ENCODE measurements at regions not wholly inside any gene's neighbourhood (a gene's known extent, or its start where the extent isn't known, plus 50 kb on each side); places are given as distances from the start of the nearest gene placed in this dataset.
A peak's percentile ranks its signal among the peaks of the same experiment; 100 is the strongest.

DNA sequence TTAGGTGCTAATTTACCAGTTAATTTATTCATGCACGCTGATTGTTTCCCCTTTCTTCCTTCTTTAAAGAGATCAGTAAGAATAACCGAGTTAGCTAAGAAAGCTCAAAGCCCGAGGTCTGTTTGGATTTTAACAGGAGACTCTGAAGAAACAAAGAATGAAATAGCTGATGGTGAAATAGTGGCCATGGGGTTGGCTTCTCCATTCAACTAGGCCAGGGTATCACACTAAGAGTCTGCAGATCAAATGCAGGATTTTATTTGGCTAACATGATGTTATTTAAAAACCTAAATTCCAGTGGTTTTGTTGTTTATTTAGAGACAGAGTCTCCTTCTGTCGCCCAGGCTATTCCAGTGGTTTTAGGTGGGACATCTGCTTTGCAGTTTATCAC is 65.2 kb upstream of the SYPL1 start:
- ChIA-PET CTCF (interaction anchor here (0.6 to 14.4 kb wide), 67 partner anchors 8 to 791 kb away, joined by 3 to 289 read pairs (median 5); partner anchors contain the start of genes CCDC71L, NAMPT and SYPL1), POLR2A (interaction anchor here (1.2 to 2.4 kb wide), 4 partner anchors 104 to 559 kb away, joined by 3 to 10 read pairs (median 7); partner anchors contain the start of gene NAMPT)
- no peak for FAIRE-seq

DNA sequence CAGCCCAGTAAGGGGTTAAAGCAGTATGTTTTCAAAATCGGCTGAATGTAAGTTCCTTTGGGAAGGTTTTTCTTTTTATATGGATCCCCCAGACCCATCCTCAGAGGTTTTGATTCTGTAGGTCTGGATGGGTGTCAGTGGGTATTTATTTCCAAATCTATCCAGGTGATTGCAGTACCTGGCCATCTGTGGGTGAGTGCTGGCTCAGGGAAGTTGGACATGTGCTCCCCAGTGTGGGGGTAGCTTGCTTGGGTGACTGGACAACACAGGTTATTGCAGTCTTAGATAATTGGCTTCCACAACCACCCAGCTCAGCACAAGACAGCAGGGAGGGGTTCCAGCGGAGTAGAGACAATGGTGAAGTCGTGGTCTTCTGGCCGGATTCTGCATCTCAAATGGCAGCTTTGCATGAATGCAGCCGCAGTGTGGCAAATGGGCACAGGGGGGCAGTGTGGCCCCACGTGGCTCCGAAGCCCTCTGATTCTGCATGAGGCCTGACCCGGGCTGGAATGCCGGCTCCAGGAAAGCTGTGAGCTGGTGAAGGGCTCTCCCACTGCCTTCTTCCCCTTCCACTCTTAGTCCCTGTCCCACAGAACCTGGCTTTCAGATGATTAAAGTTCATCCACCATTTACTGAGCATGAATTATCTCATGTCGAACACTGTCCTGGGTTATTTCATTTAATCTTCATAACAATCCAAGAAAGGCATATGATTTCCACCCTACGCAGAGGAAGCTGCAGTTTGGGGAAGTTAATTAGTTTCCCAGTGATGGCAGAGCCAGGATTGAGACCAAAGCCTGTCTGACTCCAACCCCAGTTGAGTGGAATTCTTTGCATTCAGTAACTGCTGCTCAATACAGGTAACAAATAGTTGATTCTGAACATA is 64.5 kb upstream of the SYPL1 start:
- TF ChIP-seq CBX8 (IDR thresholded peaks at IDR 0.05): no peak
- TF ChIP-seq, protein P1, sequence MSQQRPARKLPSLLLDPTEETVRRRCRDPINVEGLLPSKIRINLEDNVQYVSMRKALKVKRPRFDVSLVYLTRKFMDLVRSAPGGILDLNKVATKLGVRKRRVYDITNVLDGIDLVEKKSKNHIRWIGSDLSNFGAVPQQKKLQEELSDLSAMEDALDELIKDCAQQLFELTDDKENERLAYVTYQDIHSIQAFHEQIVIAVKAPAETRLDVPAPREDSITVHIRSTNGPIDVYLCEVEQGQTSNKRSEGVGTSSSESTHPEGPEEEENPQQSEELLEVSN (IDR thresholded peaks at IDR 0.05; ENCODE audit: borderline replicate concordance, low read depth): no peak
- TF ChIP-seq FOXS1 (CRISPR knock-in tag; IDR thresholded peaks at IDR 0.05): no peak
- TF ChIP-seq NPAS2 (CRISPR knock-in tag; IDR thresholded peaks at IDR 0.05; ENCODE audit: borderline replicate concordance): no peak
- TF ChIP-seq GATA3 (IDR thresholded peaks at IDR 0.05; ENCODE audit: borderline replicate concordance): no peak
- peak; percentile 98 to 99 for TF ChIP-seq RAD21 (conservative IDR thresholded peaks at IDR 0.05 in 1 of 2, IDR thresholded peaks at IDR 0.05 in 1 of 2)
- no peak for TF ChIP-seq CHD4 (IDR thresholded peaks at IDR 0.05; ENCODE audit: borderline replicate concordance)
- no peak for TF ChIP-seq RCOR1 (IDR thresholded peaks at IDR 0.05; ENCODE audit: low read depth, low read length)
- no peak for TF ChIP-seq MAZ (IDR thresholded peaks at IDR 0.05; ENCODE audit: borderline replicate concordance, low read depth, low read length)
- TF ChIP-seq EHF (CRISPR knock-in tag; IDR thresholded peaks at IDR 0.05): no peak
- TF ChIP-seq, protein P2, sequence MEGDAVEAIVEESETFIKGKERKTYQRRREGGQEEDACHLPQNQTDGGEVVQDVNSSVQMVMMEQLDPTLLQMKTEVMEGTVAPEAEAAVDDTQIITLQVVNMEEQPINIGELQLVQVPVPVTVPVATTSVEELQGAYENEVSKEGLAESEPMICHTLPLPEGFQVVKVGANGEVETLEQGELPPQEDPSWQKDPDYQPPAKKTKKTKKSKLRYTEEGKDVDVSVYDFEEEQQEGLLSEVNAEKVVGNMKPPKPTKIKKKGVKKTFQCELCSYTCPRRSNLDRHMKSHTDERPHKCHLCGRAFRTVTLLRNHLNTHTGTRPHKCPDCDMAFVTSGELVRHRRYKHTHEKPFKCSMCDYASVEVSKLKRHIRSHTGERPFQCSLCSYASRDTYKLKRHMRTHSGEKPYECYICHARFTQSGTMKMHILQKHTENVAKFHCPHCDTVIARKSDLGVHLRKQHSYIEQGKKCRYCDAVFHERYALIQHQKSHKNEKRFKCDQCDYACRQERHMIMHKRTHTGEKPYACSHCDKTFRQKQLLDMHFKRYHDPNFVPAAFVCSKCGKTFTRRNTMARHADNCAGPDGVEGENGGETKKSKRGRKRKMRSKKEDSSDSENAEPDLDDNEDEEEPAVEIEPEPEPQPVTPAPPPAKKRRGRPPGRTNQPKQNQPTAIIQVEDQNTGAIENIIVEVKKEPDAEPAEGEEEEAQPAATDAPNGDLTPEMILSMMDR (IDR thresholded peaks at IDR 0.05): peak; percentile 96
- TF ChIP-seq, protein P3, sequence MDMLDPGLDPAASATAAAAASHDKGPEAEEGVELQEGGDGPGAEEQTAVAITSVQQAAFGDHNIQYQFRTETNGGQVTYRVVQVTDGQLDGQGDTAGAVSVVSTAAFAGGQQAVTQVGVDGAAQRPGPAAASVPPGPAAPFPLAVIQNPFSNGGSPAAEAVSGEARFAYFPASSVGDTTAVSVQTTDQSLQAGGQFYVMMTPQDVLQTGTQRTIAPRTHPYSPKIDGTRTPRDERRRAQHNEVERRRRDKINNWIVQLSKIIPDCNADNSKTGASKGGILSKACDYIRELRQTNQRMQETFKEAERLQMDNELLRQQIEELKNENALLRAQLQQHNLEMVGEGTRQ (IDR thresholded peaks at IDR 0.05): no peak
- peak; percentile 96 for TF ChIP-seq SMC3 (IDR thresholded peaks at IDR 0.05)
- TF ChIP-seq HEYL (CRISPR knock-in tag; IDR thresholded peaks at IDR 0.05): no peak
- TF ChIP-seq HOXB5 (CRISPR knock-in tag; IDR thresholded peaks at IDR 0.05): no peak
- no peak for TF ChIP-seq RARB (CRISPR knock-in tag; IDR thresholded peaks at IDR 0.05)
- TF ChIP-seq, protein P4, sequence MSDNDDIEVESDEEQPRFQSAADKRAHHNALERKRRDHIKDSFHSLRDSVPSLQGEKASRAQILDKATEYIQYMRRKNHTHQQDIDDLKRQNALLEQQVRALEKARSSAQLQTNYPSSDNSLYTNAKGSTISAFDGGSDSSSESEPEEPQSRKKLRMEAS (IDR thresholded peaks at IDR 0.05): peak; percentile 74
- no peak for TF ChIP-seq ZSCAN20 (CRISPR knock-in tag; IDR thresholded peaks at IDR 0.05)
- no peak for TF ChIP-seq NFE2L2 (conservative IDR thresholded peaks at IDR 0.05; ENCODE audit: low read length)
- DNase-seq (ENCODE audit: low read depth in 1 of 2, low spot score in 1 of 2) (peak; percentile 75 to 85), ATAC-seq (peak; percentile 94), FAIRE-seq (no peak)
- Histone ChIP-seq H3K9me3 (no peaks in the 10 kb centered on the region), H3K4me3 (no peak overlapping the region), H3K4me1 (peaks cover 19% of the 10 kb centered on the region), H3K27ac (peak overlapping the region; percentile 26 to 53; a peak in 5 of 6 replicates), H3K4me2 (peak overlapping the region; percentile 40; the same call in 2 of the 3 replicates)
- 17% methylated on average over 10 of the region's 11 CpGs for WGBS (ENCODE audit: missing lambda C conversion rate)
- CTCF ChIA-PET: interaction anchor here (0.5 to 14.4 kb wide), 92 partner anchors 9 to 1056 kb away, joined by 3 to 289 read pairs (median 4); partner anchors contain the start of genes CCDC71L, NAMPT and SYPL1
- POLR2A ChIA-PET: interaction anchor here (0.6 to 2.4 kb wide), 5 partner anchors 65 to 560 kb away, joined by 3 to 10 read pairs (median 6); partner anchors contain the start of genes NAMPT and SYPL1

More for the DNA sequence above, 65.2 kb upstream of the SYPL1 start:
- Histone ChIP-seq H3K4me3 (no peak overlapping the region), H3K4me2 (0 out of 3 replicates have a peak overlapping the region, but pooled peaks have one; percentile 1), H3K27ac (peak overlapping the region; percentile 26 to 53; a peak in 5 of 6 replicates), H3K9me3 (no peaks in the 10 kb centered on the region), H3K4me1 (peaks cover 19% of the 10 kb centered on the region)
- WGBS (ENCODE audit: missing lambda C conversion rate): 63% methylated on average over 4 of the region's 4 CpGs
- DNase-seq (ENCODE audit: low read depth in 1 of 2, low spot score in 1 of 2) (no peak), ATAC-seq (no peak)
- TF ChIP-seq CHD2 (IDR thresholded peaks at IDR 0.05; ENCODE audit: low read length, partially characterized antibody) (no peak), ESRRA (IDR thresholded peaks at IDR 0.05; ENCODE audit: borderline replicate concordance, low read length) (no peak), NR3C1 (IDR thresholded peaks at IDR 0.05) (no peak), FOSB (CRISPR knock-in tag; IDR thresholded peaks at IDR 0.05) (no peak), ZNF302 (CRISPR knock-in tag; IDR thresholded peaks at IDR 0.05) (no peak), KDM1A (IDR thresholded peaks at IDR 0.05; ENCODE audit: low read depth) (no peak), NFE2L2 (conservative IDR thresholded peaks at IDR 0.05; ENCODE audit: low read length) (no peak), RCOR1 (IDR thresholded peaks at IDR 0.05; ENCODE audit: low read depth, low read length) (no peak), RARB (CRISPR knock-in tag; IDR thresholded peaks at IDR 0.05) (no peak), RFX5 (IDR thresholded peaks at IDR 0.05) (no peak), MAZ (IDR thresholded peaks at IDR 0.05; ENCODE audit: borderline replicate concordance, low read depth, low read length) (no peak), CEBPB (IDR thresholded peaks at IDR 0.05) (no peak), GATA3 (IDR thresholded peaks at IDR 0.05; ENCODE audit: borderline replicate concordance) (no peak), MAFK (IDR thresholded peaks at IDR 0.05; ENCODE audit: partially characterized antibody) (no peak), CBX2 (IDR thresholded peaks at IDR 0.05; ENCODE audit: borderline replicate concordance, low read depth) (no peak), NPAS2 (CRISPR knock-in tag; IDR thresholded peaks at IDR 0.05; ENCODE audit: borderline replicate concordance) (no peak)
- TF ChIP-seq, protein P5, sequence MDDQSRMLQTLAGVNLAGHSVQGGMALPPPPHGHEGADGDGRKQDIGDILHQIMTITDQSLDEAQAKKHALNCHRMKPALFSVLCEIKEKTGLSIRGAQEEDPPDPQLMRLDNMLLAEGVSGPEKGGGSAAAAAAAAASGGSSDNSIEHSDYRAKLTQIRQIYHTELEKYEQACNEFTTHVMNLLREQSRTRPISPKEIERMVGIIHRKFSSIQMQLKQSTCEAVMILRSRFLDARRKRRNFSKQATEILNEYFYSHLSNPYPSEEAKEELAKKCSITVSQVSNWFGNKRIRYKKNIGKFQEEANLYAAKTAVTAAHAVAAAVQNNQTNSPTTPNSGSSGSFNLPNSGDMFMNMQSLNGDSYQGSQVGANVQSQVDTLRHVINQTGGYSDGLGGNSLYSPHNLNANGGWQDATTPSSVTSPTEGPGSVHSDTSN (IDR thresholded peaks at IDR 0.05): no peak
- TF ChIP-seq, protein P3 (IDR thresholded peaks at IDR 0.05): no peak
- TF ChIP-seq, protein P6, sequence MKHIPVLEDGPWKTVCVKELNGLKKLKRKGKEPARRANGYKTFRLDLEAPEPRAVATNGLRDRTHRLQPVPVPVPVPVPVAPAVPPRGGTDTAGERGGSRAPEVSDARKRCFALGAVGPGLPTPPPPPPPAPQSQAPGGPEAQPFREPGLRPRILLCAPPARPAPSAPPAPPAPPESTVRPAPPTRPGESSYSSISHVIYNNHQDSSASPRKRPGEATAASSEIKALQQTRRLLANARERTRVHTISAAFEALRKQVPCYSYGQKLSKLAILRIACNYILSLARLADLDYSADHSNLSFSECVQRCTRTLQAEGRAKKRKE (CRISPR knock-in tag; IDR thresholded peaks at IDR 0.05; ENCODE audit: low read depth): no peak

Data from A549 (cell line).